Fibroblast of lung (primary cell): ENCODE measurements at regions not wholly inside any gene's neighbourhood (a gene's known extent, or its start where the extent isn't known, plus 50 kb on each side); places are given as distances from the start of the nearest gene placed in this dataset.

ENCODE experiments used
- DNase-seq, 2 donors: peaks; one replicate each; pipeline versions ENCODE4 v3.0.0 to v3.0.0-alpha.2; 2010; ENCODE audit warnings: low read depth in 2 of 2
- H2AFZ ChIP-seq: 2 replicates; pipeline ENCODE4 v1.5.1; 2012; ENCODE audit warnings: low read length, control low read depth, inconsistent platforms
- H3K27ac ChIP-seq: 2 replicates; pipeline ENCODE4 v1.5.1; 2011; ENCODE audit warnings: low read length, control low read depth; ENCODE audit not compliant: insufficient read depth
- H3K27me3 ChIP-seq: 2 replicates; pipeline ENCODE4 v1.5.1; 2011; ENCODE audit warnings: mild to moderate bottlenecking, low read length; ENCODE audit not compliant: control insufficient read depth, insufficient read depth
- H3K36me3 ChIP-seq: 2 replicates; pipeline ENCODE4 v1.5.1; 2011; ENCODE audit warnings: low read length; ENCODE audit not compliant: control insufficient read depth, insufficient read depth
- H3K4me1 ChIP-seq: 2 replicates; pipeline ENCODE4 v1.5.1; 2011; ENCODE audit warnings: low read length; ENCODE audit not compliant: control insufficient read depth, insufficient read depth; ENCODE audit errors: extremely low read depth
- H3K4me2 ChIP-seq: 2 replicates; pipeline ENCODE4 v1.5.1; 2011; ENCODE audit warnings: low read length, control low read depth; ENCODE audit not compliant: insufficient read depth; ENCODE audit errors: extremely low read depth
- H3K4me3 ChIP-seq, 4 experiments: fragments of 200-600 bp in 1 of 4; sonication (generic) in 1 of 4; replicated peaks in 1 of 4; 2 replicates each; pipeline ENCODE4 v1.5.1; 2011 to 2016; ENCODE audit warnings: low read length in 4 of 4, low read depth in 3 of 4, mild to moderate bottlenecking in 3 of 4, control low read depth in 2 of 4, inconsistent platforms in 1 of 4, mixed read lengths in 1 of 4; ENCODE audit not compliant: insufficient read depth in 1 of 4; ENCODE audit errors: control extremely low read depth in 1 of 4
- H3K79me2 ChIP-seq: 2 replicates; pipeline ENCODE4 v1.5.1; 2012; ENCODE audit warnings: mild to moderate bottlenecking, low read length, inconsistent platforms; ENCODE audit not compliant: control insufficient read depth, insufficient read depth
- H3K9ac ChIP-seq: 2 replicates; pipeline ENCODE4 v1.5.1; 2011; ENCODE audit warnings: mild to moderate bottlenecking, low read length, control low read depth; ENCODE audit not compliant: insufficient read depth
- H3K9me3 ChIP-seq: 2 replicates; pipeline ENCODE4 v1.5.1; 2012; ENCODE audit warnings: low read depth, low read length; ENCODE audit not compliant: control insufficient read depth, insufficient read depth
- H4K20me1 ChIP-seq: 2 replicates; pipeline ENCODE4 v1.5.1; 2011; ENCODE audit warnings: low read length; ENCODE audit not compliant: control insufficient read depth, insufficient read depth; ENCODE audit errors: extremely low read depth
- EZH2 ChIP-seq: IDR thresholded peaks from 2 replicates; pipeline ENCODE4 v1.5.1; 2012; ENCODE audit warnings: low read length, control low read depth, mild to moderate bottlenecking; ENCODE audit errors: missing control alignments
- TF ChIP-seq, protein P1 (sequence below), 2 donors: IDR thresholded peaks in 1 of 2; conservative IDR thresholded peaks in 1 of 2; 1 replicate in 1 of 2; 2 replicates in 1 of 2; pipeline ENCODE4 v1.5.1; 2011 to 2012; ENCODE audit warnings: low read length in 2 of 2, control low read depth in 1 of 2, inconsistent platforms in 1 of 2, low read depth in 1 of 2, mild to moderate bottlenecking in 1 of 2

DNA sequence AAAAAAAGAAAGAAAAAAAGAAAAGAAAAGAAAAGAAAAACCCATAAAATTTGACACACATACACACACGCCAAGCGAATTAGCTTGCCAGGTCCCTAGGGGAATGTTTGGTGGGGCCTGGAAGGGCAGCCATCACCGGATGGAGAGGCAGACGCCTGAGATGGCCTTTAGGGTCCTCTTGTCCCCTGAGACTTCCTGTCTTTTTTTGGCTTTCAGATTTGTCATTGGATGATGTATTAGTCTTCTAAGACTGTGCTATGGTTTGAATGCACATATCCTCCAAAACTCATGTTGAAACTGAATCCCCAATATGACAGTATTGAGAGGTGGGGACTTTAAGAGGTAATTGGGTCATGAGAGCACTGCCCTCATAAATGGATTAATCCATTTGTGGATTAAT is 211.8 kb downstream of the TOMM20 start:
- Histone ChIP-seq H3K4me3 (no peak overlapping the region), H3K4me2 (no peak overlapping the region), H4K20me1 (no peaks in the 10 kb centered on the region), H3K9ac (no peak overlapping the region), H3K9me3 (no peaks in the 10 kb centered on the region), H3K36me3 (no peaks in the 10 kb centered on the region), H2AFZ (no peak overlapping the region), H3K27ac (no peak overlapping the region), H3K4me1 (peaks cover 13% of the 10 kb centered on the region), H3K27me3 (no peaks in the 10 kb centered on the region), H3K79me2 (no peaks in the 10 kb centered on the region)
- DNase-seq: no peak
- no peak for TF ChIP-seq EZH2
- TF ChIP-seq, protein P1, sequence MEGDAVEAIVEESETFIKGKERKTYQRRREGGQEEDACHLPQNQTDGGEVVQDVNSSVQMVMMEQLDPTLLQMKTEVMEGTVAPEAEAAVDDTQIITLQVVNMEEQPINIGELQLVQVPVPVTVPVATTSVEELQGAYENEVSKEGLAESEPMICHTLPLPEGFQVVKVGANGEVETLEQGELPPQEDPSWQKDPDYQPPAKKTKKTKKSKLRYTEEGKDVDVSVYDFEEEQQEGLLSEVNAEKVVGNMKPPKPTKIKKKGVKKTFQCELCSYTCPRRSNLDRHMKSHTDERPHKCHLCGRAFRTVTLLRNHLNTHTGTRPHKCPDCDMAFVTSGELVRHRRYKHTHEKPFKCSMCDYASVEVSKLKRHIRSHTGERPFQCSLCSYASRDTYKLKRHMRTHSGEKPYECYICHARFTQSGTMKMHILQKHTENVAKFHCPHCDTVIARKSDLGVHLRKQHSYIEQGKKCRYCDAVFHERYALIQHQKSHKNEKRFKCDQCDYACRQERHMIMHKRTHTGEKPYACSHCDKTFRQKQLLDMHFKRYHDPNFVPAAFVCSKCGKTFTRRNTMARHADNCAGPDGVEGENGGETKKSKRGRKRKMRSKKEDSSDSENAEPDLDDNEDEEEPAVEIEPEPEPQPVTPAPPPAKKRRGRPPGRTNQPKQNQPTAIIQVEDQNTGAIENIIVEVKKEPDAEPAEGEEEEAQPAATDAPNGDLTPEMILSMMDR (conservative IDR thresholded peaks at IDR 0.05 in 1 of 2, IDR thresholded peaks at IDR 0.05 in 1 of 2; ENCODE audit: low read depth in 1 of 2, low read length in 2 of 2): no peak

DNA sequence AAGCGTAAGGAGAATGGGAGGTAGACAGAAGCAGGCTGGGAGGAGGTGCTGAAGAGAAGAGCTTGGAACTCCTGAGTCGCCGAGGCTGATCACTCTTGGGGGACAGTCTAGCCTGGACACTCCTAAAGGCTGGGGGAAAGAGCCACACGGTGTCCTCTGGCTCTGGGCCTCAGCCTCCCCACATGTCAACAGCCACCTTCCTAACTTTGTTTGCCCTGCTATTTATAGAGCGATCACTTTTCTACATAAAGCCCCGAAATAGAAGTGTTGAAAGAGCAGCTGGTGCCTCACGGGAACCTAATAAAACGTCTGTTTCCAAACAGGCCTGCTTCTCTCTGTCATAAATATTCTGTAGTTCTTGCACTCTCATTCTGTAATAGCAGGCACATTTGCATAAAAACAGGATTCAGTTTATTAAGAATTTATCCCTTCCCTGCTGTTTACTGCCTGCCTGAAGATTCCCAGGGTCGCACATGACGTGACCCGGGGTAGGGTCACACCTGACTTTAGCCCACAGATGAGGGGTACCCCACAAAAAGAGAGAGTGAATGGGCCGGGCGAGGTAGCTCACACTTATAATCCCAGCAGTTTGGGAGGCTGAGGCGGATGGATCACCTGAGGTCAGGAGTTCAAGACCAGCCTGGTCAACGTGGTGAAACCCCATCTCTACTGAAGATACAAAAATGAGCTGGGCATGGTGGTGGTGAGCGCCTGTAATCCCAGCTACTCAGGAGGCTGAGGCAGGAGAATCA is 212.5 kb downstream of the TOMM20 start:
- Histone ChIP-seq H3K9me3 (no peaks in the 10 kb centered on the region), H3K9ac (no peak overlapping the region), H3K79me2 (no peaks in the 10 kb centered on the region), H3K4me3 (no peak overlapping the region), H3K27me3 (no peaks in the 10 kb centered on the region), H2AFZ (no peak overlapping the region), H4K20me1 (no peaks in the 10 kb centered on the region), H3K27ac (no peak overlapping the region), H3K4me1 (peaks cover 10% of the 10 kb centered on the region), H3K4me2 (no peak overlapping the region), H3K36me3 (no peaks in the 10 kb centered on the region)
- no peak for TF ChIP-seq EZH2
- TF ChIP-seq, protein P1 (conservative IDR thresholded peaks at IDR 0.05 in 1 of 2, IDR thresholded peaks at IDR 0.05 in 1 of 2; ENCODE audit: low read depth in 1 of 2, low read length in 2 of 2): no peak
- no peak for DNase-seq

DNA sequence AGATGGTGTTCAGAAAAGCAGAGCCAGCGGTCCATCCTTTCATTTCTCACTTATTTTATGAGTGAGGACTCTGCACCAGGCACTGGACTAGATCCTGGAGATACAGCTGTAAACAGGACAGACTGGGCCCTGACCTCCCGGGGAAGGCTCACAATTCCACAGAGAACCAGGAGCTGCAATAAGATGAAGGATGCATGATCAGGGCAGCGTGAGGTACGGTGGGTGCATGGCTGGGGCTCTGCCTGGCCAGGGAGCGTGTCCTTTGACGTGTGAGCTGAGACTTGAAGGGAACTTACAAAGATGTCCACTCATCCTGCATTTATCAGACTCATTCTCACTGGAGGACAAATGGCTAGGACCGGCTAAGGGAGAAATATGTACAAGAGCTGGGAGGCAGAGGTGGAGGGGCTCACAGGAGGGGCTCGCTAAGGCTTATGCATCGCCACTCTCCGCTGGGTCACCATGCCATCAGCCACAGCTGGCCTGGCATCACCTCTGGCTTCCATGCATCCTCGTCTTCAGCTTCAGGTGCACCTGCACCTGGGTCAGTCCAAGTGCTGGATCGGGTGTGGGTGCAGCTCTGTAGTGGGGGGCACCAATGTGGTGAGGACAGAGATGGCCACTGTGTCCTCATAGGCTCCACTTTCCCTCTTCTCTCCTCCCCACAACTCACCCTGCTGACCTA is 213.9 kb downstream of the TOMM20 start:
- no peak for DNase-seq
- H3K4me2 ChIP-seq: no peak overlapping the region
- no peak overlapping the region for H3K9ac ChIP-seq
- TF ChIP-seq, protein P1 (conservative IDR thresholded peaks at IDR 0.05 in 1 of 2, IDR thresholded peaks at IDR 0.05 in 1 of 2; ENCODE audit: low read depth in 1 of 2, low read length in 2 of 2): no peak
- TF ChIP-seq EZH2: no peak
- H3K9me3 ChIP-seq: no peaks in the 10 kb centered on the region
- no peaks in the 10 kb centered on the region for H3K27me3 ChIP-seq
- no peak overlapping the region for H3K27ac ChIP-seq
- H2AFZ ChIP-seq: no peak overlapping the region
- H3K36me3 ChIP-seq: no peaks in the 10 kb centered on the region
- no peak overlapping the region for H3K4me3 ChIP-seq
- H4K20me1 ChIP-seq: no peaks in the 10 kb centered on the region
- H3K4me1 ChIP-seq: peaks cover 6% of the 10 kb centered on the region
- H3K79me2 ChIP-seq: no peaks in the 10 kb centered on the region
